Ishikawa (cell line): ENCODE measurements at regions not wholly inside any gene's neighbourhood (a gene's known extent, or its start where the extent isn't known, plus 50 kb on each side); places are given as distances from the start of the nearest gene placed in this dataset.

ENCODE experiments used
- CEBPB ChIP-seq: IDR thresholded peaks from 2 replicates; pipeline ENCODE4 v1.6.1; 2012
- CREB1 ChIP-seq: IDR thresholded peaks from 2 replicates; pipeline ENCODE4 v1.6.1; 2012; ENCODE audit warnings: low read depth
- EGR1 ChIP-seq: IDR thresholded peaks from 2 replicates; pipeline ENCODE4 v1.6.1; 2012
- EP300 ChIP-seq: IDR thresholded peaks from 2 replicates; pipeline ENCODE4 v1.6.1; 2012; ENCODE audit warnings: borderline replicate concordance
- FOXM1 ChIP-seq: IDR thresholded peaks from 2 replicates; pipeline ENCODE4 v1.6.1; 2012; ENCODE audit warnings: low read depth, borderline replicate concordance
- NFIC ChIP-seq: IDR thresholded peaks from 2 replicates; pipeline ENCODE4 v1.6.1; 2012
- RAD21 ChIP-seq: IDR thresholded peaks from 2 replicates; pipeline ENCODE4 v1.6.1; 2012; ENCODE audit warnings: low read depth
- TAF1 ChIP-seq: IDR thresholded peaks from 2 replicates; pipeline ENCODE4 v1.6.1; 2012; ENCODE audit warnings: low read depth, mild to moderate bottlenecking
- TCF12 ChIP-seq: IDR thresholded peaks from 2 replicates; pipeline ENCODE4 v1.6.1; 2012; ENCODE audit warnings: low read depth
- TEAD4 ChIP-seq: IDR thresholded peaks from 2 replicates; pipeline ENCODE4 v1.6.1; 2012
- YY1 ChIP-seq: IDR thresholded peaks from 2 replicates; pipeline ENCODE4 v1.6.1; 2012; ENCODE audit warnings: low read depth
- ZBTB7A ChIP-seq: IDR thresholded peaks from 2 replicates; pipeline ENCODE4 v1.6.1; 2012; ENCODE audit warnings: low read depth
- TF ChIP-seq, protein P1 (sequence below): IDR thresholded peaks from 2 replicates; pipeline ENCODE4 v1.6.1; 2012
- TF ChIP-seq, protein P2 (sequence below): IDR thresholded peaks from 2 replicates; pipeline ENCODE4 v1.6.1; 2012
- TF ChIP-seq, protein P3 (sequence below): IDR thresholded peaks from 2 replicates; pipeline ENCODE4 v1.6.1; 2012; ENCODE audit warnings: low read depth, mild to moderate bottlenecking

DNA sequence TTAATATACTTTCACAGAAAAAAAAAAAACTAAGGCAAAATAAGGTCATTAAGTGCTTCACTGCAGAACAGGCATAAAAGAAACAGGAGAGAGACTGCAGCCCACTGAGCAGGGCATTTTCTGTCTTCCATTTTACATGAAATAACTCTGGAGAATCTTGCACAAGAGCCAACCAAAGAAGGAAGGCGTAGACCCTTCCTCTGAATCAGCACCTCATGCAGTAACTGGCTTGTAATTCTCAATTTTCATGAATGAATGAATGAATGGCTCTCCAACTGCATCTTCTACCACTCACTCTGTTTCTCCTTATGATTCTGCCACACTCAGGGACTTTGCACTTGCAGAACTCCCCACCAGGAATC lies 102.0 kb upstream of the PPM1H start:
- TF ChIP-seq NFIC = no peak
- no peak for TF ChIP-seq ZBTB7A
- TF ChIP-seq, protein P1, sequence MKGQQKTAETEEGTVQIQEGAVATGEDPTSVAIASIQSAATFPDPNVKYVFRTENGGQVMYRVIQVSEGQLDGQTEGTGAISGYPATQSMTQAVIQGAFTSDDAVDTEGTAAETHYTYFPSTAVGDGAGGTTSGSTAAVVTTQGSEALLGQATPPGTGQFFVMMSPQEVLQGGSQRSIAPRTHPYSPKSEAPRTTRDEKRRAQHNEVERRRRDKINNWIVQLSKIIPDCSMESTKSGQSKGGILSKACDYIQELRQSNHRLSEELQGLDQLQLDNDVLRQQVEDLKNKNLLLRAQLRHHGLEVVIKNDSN = no peak
- TF ChIP-seq YY1 = no peak
- no peak for TF ChIP-seq TEAD4
- TF ChIP-seq RAD21 = no peak
- TF ChIP-seq, protein P2, sequence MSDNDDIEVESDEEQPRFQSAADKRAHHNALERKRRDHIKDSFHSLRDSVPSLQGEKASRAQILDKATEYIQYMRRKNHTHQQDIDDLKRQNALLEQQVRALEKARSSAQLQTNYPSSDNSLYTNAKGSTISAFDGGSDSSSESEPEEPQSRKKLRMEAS = no peak
- no peak for TF ChIP-seq TAF1
- TF ChIP-seq, protein P3, sequence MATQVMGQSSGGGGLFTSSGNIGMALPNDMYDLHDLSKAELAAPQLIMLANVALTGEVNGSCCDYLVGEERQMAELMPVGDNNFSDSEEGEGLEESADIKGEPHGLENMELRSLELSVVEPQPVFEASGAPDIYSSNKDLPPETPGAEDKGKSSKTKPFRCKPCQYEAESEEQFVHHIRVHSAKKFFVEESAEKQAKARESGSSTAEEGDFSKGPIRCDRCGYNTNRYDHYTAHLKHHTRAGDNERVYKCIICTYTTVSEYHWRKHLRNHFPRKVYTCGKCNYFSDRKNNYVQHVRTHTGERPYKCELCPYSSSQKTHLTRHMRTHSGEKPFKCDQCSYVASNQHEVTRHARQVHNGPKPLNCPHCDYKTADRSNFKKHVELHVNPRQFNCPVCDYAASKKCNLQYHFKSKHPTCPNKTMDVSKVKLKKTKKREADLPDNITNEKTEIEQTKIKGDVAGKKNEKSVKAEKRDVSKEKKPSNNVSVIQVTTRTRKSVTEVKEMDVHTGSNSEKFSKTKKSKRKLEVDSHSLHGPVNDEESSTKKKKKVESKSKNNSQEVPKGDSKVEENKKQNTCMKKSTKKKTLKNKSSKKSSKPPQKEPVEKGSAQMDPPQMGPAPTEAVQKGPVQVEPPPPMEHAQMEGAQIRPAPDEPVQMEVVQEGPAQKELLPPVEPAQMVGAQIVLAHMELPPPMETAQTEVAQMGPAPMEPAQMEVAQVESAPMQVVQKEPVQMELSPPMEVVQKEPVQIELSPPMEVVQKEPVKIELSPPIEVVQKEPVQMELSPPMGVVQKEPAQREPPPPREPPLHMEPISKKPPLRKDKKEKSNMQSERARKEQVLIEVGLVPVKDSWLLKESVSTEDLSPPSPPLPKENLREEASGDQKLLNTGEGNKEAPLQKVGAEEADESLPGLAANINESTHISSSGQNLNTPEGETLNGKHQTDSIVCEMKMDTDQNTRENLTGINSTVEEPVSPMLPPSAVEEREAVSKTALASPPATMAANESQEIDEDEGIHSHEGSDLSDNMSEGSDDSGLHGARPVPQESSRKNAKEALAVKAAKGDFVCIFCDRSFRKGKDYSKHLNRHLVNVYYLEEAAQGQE = no peak
- TF ChIP-seq CEBPB = no peak
- no peak for TF ChIP-seq FOXM1
- no peak for TF ChIP-seq EGR1
- TF ChIP-seq TCF12 = no peak
- no peak for TF ChIP-seq CREB1
- no peak for TF ChIP-seq EP300

- TF ChIP-seq FOXM1 (no peak), CEBPB (no peak), TEAD4 (no peak), RAD21 (no peak), CREB1 (no peak)
- TF ChIP-seq, protein P2 = no peak
- TF ChIP-seq, protein P1 = no peak
These were observed 101.4 kb upstream of the PPM1H start for GRCh38 chr12:63036216-63036973.

DNA sequence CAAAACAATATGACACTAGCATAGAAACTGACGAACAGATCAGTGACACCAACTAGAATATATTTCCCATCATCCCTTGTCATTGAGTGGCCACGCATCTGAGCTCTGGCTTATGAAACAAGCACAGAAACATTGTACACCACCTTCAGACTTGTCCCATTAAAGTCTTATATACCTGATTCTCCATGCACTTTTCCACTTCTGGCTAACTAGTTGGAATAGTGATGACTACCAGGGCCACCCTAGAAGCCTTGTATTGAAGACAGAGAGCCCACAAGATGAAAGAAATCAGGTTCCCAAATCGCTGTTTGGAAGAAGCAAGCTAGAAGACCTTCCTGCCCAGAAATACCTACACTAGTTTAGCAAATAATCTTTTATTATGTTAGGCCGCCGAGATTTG lies 99.7 kb upstream of the PPM1H start:
- no peak for TF ChIP-seq TEAD4
- no peak for TF ChIP-seq TCF12
- TF ChIP-seq TAF1 = no peak
- TF ChIP-seq FOXM1 = no peak
- TF ChIP-seq, protein P2 = no peak
- no peak for TF ChIP-seq CEBPB
- no peak for TF ChIP-seq ZBTB7A
- TF ChIP-seq, protein P1 = no peak
- TF ChIP-seq EGR1 = no peak
- TF ChIP-seq RAD21 = no peak
- TF ChIP-seq YY1 = no peak
- no peak for TF ChIP-seq NFIC
- no peak for TF ChIP-seq CREB1
- TF ChIP-seq, protein P3 = no peak
- TF ChIP-seq EP300 = no peak

DNA sequence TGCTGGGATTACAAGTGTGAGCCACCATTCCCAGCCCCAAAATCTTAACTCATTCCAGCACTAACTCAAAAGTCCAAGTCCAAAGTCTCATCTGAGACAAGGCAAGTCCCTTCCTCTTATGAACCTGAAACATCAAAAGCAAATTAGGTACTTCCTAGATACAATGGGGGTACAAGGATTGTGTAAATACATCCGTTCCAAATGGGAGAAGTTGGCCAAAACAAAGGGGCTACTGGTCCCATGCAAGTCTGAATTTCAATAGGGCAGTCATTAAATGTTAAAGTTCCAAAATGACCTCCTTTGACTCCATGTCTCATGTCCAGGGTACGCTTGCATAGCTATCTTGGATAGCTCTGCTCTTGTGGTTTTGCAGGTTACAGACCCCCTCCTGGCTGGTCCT lies 94.7 kb upstream of the PPM1H start:
- TF ChIP-seq EGR1 = no peak
- no peak for TF ChIP-seq CREB1
- no peak for TF ChIP-seq ZBTB7A
- no peak for TF ChIP-seq RAD21
- TF ChIP-seq, protein P3 = no peak
- no peak for TF ChIP-seq CEBPB
- no peak for TF ChIP-seq EP300
- TF ChIP-seq NFIC = no peak
- TF ChIP-seq TEAD4 = no peak
- TF ChIP-seq, protein P1 = no peak
- no peak for TF ChIP-seq TCF12
- no peak for TF ChIP-seq YY1
- TF ChIP-seq TAF1 = no peak
- TF ChIP-seq, protein P2 = no peak
- no peak for TF ChIP-seq FOXM1
